ENCODE measurements at regions not wholly inside any gene's neighbourhood (a gene's known extent, or its start where the extent isn't known, plus 50 kb on each side); places are given as distances from the start of the nearest gene placed in this dataset.

DNA sequence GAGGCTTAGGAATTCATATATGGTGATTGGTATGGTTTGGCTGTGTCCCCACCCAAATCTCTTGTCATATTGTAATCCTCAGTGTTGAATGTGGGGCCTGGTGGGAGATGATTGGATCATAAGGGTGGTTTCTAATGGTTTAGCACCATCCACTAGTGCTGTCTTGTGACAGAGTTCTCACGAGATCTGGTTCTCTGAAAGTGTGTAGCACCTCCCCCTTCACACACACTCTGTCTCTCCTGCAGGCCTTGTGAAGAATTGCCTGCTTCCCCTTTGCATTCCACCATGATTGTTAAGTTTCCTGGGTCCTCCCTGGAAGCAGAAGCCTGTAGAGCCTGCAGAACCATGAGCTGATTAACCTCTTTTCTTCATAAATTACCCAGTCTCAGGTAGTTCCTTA lies 135.8 kb upstream of the FAT1 start:
- TF ChIP-seq, protein P1, sequence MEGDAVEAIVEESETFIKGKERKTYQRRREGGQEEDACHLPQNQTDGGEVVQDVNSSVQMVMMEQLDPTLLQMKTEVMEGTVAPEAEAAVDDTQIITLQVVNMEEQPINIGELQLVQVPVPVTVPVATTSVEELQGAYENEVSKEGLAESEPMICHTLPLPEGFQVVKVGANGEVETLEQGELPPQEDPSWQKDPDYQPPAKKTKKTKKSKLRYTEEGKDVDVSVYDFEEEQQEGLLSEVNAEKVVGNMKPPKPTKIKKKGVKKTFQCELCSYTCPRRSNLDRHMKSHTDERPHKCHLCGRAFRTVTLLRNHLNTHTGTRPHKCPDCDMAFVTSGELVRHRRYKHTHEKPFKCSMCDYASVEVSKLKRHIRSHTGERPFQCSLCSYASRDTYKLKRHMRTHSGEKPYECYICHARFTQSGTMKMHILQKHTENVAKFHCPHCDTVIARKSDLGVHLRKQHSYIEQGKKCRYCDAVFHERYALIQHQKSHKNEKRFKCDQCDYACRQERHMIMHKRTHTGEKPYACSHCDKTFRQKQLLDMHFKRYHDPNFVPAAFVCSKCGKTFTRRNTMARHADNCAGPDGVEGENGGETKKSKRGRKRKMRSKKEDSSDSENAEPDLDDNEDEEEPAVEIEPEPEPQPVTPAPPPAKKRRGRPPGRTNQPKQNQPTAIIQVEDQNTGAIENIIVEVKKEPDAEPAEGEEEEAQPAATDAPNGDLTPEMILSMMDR (IDR thresholded peaks at IDR 0.05), result no peak
- no peak for TF ChIP-seq POLR2A (IDR thresholded peaks at IDR 0.05)

Measured in body of pancreas (tissue), 4 donors.